HUDEP-2 (cell line): ENCODE measurements at regions not wholly inside any gene's neighbourhood (a gene's known extent, or its start where the extent isn't known, plus 50 kb on each side); places are given as distances from the start of the nearest gene placed in this dataset.

Experiments used
- DNase-seq, 76 experiments: peaks; one replicate each; lab custom pipeline; 2025; ENCODE audit not compliant: unreplicated experiment in 76 of 76; lab: John Stamatoyannopoulos, UW

GRCh38 chr13:106143930-106144709 is 391.3 kb downstream of the EFNB2 start:
- DNase-seq: no peak

- DNase-seq: no peak
Measured at GRCh38 chr13:106143392-106143791, 392.1 kb downstream of the EFNB2 start.

- DNase-seq: no peak
Measured at GRCh38 chr13:106140476-106140875, 395.0 kb downstream of the EFNB2 start.

- no peak for DNase-seq
Measured at GRCh38 chr13:106139942-106140341, 395.5 kb downstream of the EFNB2 start.

- DNase-seq: no peak
Measured at GRCh38 chr13:106139377-106139776, 396.1 kb downstream of the EFNB2 start.

GRCh38 chr13:106138620-106139019 is 396.8 kb downstream of the EFNB2 start:
- DNase-seq: no peak

GRCh38 chr13:106133025-106133424 is 402.4 kb downstream of the EFNB2 start:
- no peak for DNase-seq

GRCh38 chr13:106132216-106132615 is 403.2 kb downstream of the EFNB2 start:
- DNase-seq: no peak

GRCh38 chr13:106129993-106130392 is 405.5 kb downstream of the EFNB2 start:
- DNase-seq: no peak

- DNase-seq: no peak
Measured at GRCh38 chr13:106129273-106129672, 406.2 kb downstream of the EFNB2 start.

- no peak for DNase-seq
Measured at GRCh38 chr13:106122234-106122633, 413.2 kb downstream of the EFNB2 start.

- DNase-seq: no peak
Measured at GRCh38 chr13:106121173-106121754, 414.2 kb downstream of the EFNB2 start.

- DNase-seq: no peak
Measured at GRCh38 chr13:106118996-106119395, 416.5 kb downstream of the EFNB2 start.

- no peak for DNase-seq
Measured at GRCh38 chr13:106118050-106118449, 417.4 kb downstream of the EFNB2 start.

- DNase-seq: no peak
Measured at GRCh38 chr13:106117640-106118039, 417.8 kb downstream of the EFNB2 start.

- DNase-seq: no peak
Measured at GRCh38 chr13:106117035-106117434, 418.4 kb downstream of the EFNB2 start.

- DNase-seq: no peak
Measured at GRCh38 chr13:106115081-106115480, 420.4 kb downstream of the EFNB2 start.

GRCh38 chr13:106113796-106114195 is 421.7 kb downstream of the EFNB2 start:
- no peak for DNase-seq

GRCh38 chr13:106112191-106112590 is 423.3 kb downstream of the EFNB2 start:
- DNase-seq: no peak

GRCh38 chr13:106110241-106110855 is 425.1 kb downstream of the EFNB2 start:
- DNase-seq: no peak

- no peak for DNase-seq
Measured at GRCh38 chr13:106109391-106109791, 426.1 kb downstream of the EFNB2 start.

GRCh38 chr13:106108346-106108745 is 427.1 kb downstream of the EFNB2 start:
- no peak for DNase-seq
